K562 (cell line): ENCODE measurements at regions not wholly inside any gene's neighbourhood (a gene's known extent, or its start where the extent isn't known, plus 50 kb on each side); places are given as distances from the start of the nearest gene placed in this dataset.

Source experiments
- ATAC-seq: fragments of 200-7000 bp; cut with Tn5 transposase; 3 replicates; pipeline ENCODE4 v1.9.1; 2020; ENCODE audit warnings: moderate library complexity
- BruUV-seq: library from RNA; stranded (reverse); fragments of 400-500 nt; replicated peaks from 2 replicates; lab custom pipeline; 2021; lab: Mats Ljungman, UMichigan
- CTCF ChIA-PET: fragments of 300-600 bp; formaldehyde crosslinking; extraction: SDS; loops from one replicate; lab custom pipeline; 2021; ENCODE audit warnings: low intra/inter-chr PET ratio; lab: Yijun Ruan, JAX
- POLR2A ChIA-PET: fragments of 300-600, 350-650 bp; sonication (Branson Sonifier 250); formaldehyde crosslinking; extraction: SDS; loops from one replicate; lab custom pipeline; 2021; ENCODE audit warnings: antibody characterized with exemption, inconsistent platforms; lab: Yijun Ruan, JAX
- DNase-seq, 4 experiments: peaks; one replicate each; pipeline versions ENCODE4 v3.0.0 to v3.0.0-alpha.2; 2011 to 2018; ENCODE audit warnings: low spot score in 3 of 4, mixed read lengths in 3 of 4; ENCODE audit errors: extremely low read depth in 1 of 4
- FAIRE-seq: peaks from 2 replicates; lab custom pipeline; 2011; peaks lifted over from hg19 to GRCh38; lab: Jason Lieb, UNC
- H2AFZ ChIP-seq: 2 replicates; pipeline ENCODE4 v1.6.0; 2011; ENCODE audit warnings: low read depth, low read length, control low read depth, inconsistent platforms
- H3K27ac ChIP-seq: fragments of 200-600 bp; 3 replicates; pipeline ENCODE4 v1.8.0; 2011; ENCODE audit warnings: low read depth, mild to moderate bottlenecking, control low read depth, inconsistent platforms, low read length, moderate library complexity, mixed read lengths; ENCODE audit errors: extremely low read depth
- H3K27me3 ChIP-seq, 2 experiments: fragments of 300-600 bp in 1 of 2; 2 replicates in 1 of 2; 3 replicates in 1 of 2; pipeline versions ENCODE4 v1.6.0 to v1.8.0; 2011; ENCODE audit warnings: inconsistent platforms in 2 of 2, low read length in 2 of 2, mild to moderate bottlenecking in 1 of 2, mixed read lengths in 1 of 2, moderate library complexity in 1 of 2; ENCODE audit not compliant: control insufficient read depth in 2 of 2, insufficient read depth in 2 of 2
- H3K36me3 ChIP-seq: fragments of 300-600 bp; 3 replicates; pipeline ENCODE4 v1.8.0; 2011; ENCODE audit warnings: mild to moderate bottlenecking, low read length, inconsistent platforms; ENCODE audit not compliant: control insufficient read depth, insufficient read depth
- H3K4me1 ChIP-seq, 2 experiments: fragments of 200-600 bp in 1 of 2; replicated peaks in 1 of 2; 2 replicates in 1 of 2; 3 replicates in 1 of 2; pipeline versions ENCODE4 v1.5.1 to v1.8.0; 2011; ENCODE audit warnings: inconsistent platforms in 2 of 2, low read length in 2 of 2, mild to moderate bottlenecking in 1 of 2, mixed read lengths in 1 of 2, moderate library complexity in 1 of 2; ENCODE audit not compliant: control insufficient read depth in 2 of 2, insufficient read depth in 2 of 2
- H3K4me2 ChIP-seq: 2 replicates; pipeline ENCODE4 v1.6.1; 2011; ENCODE audit warnings: low read length, control low read depth, inconsistent platforms, mixed read lengths; ENCODE audit not compliant: insufficient read depth
- H3K4me3 ChIP-seq: fragments of 200-600 bp; sonication (generic), shearing (Covaris generic); 2 replicates; pipeline ENCODE4 v1.5.1; 2016; ENCODE audit warnings: control low read depth, inconsistent platforms
- H3K79me2 ChIP-seq: fragments of 200-600 bp; 3 replicates; pipeline ENCODE4 v1.8.0; 2011; ENCODE audit warnings: low read length, inconsistent platforms; ENCODE audit not compliant: control insufficient read depth, insufficient read depth
- H3K9ac ChIP-seq, 2 experiments: 2 replicates each; pipeline versions ENCODE4 v1.6.0 to v1.6.1; 2011; ENCODE audit warnings: low read depth in 2 of 2, low read length in 2 of 2, control low read depth in 1 of 2, inconsistent platforms in 1 of 2, mild to moderate bottlenecking in 1 of 2, mixed read lengths in 1 of 2; ENCODE audit not compliant: insufficient read depth in 1 of 2
- H3K9me1 ChIP-seq: one replicate; pipeline ENCODE4 v1.6.0; 2011; ENCODE audit warnings: inconsistent platforms, mild to moderate bottlenecking, low read length, moderate library complexity; ENCODE audit not compliant: control insufficient read depth, insufficient read depth
- H3K9me3 ChIP-seq: replicated peaks from 2 replicates; pipeline ENCODE4 v1.5.1; 2011; ENCODE audit warnings: low read depth, low read length, inconsistent platforms; ENCODE audit not compliant: control insufficient read depth, insufficient read depth
- H4K20me1 ChIP-seq: replicated peaks from 2 replicates; pipeline ENCODE4 v1.6.1; 2011; ENCODE audit warnings: low read length, inconsistent platforms, mixed read lengths; ENCODE audit not compliant: control insufficient read depth, insufficient read depth
- C11orf30 ChIP-seq: fragments of 450-650 bp; IDR thresholded peaks from 2 replicates; pipeline ENCODE4 v1.6.1; 2016; ENCODE audit warnings: low read depth, mild to moderate bottlenecking
- ETV1 ChIP-seq: fragments of 450-650 bp; conservative IDR thresholded peaks from 2 replicates; pipeline ENCODE4 v1.6.1; 2016; ENCODE audit warnings: missing genetic modification characterization, control low read depth, low read depth, missing compliant biosample characterization
- POLR2H ChIP-seq: IDR thresholded peaks from 2 replicates; pipeline ENCODE4 v1.6.1; 2016; ENCODE audit warnings: missing genetic modification characterization, low read depth, mild to moderate bottlenecking, control low read depth, missing compliant biosample characterization, moderate library complexity
- TCF7 ChIP-seq: sonication (generic); IDR thresholded peaks from 2 replicates; pipeline ENCODE4 v1.6.1; 2016; ENCODE audit warnings: antibody characterized with exemption, borderline replicate concordance
- ZNF384 ChIP-seq: IDR thresholded peaks from 2 replicates; pipeline ENCODE4 v1.6.1; 2012; ENCODE audit warnings: low read depth, low read length, improper control_type of control experiment
- ZNF436 ChIP-seq: fragments of 250-450, 450-650 bp; sonication (Bioruptor Pico); formaldehyde crosslinking; IDR thresholded peaks from 2 replicates; pipeline ENCODE4 v1.7.0; 2020; ENCODE audit warnings: mild to moderate bottlenecking
- in situ Hi-C: fragments of 300-500 bp; cut with MboI; formaldehyde crosslinking; loops from 4 replicates; pipeline ENCODE4 v1.15.0; 2018; ENCODE audit warnings: inconsistent platforms, mixed read lengths
- intact Hi-C: fragments of 100-400 bp; cut with micrococcal nuclease; formaldehyde crosslinking; loops from 2 replicates; pipeline ENCODE4 v1.14.2; 2022
- TF ChIP-seq, protein P1 (sequence below): conservative IDR thresholded peaks from 2 replicates; pipeline ENCODE4 v1.6.1; 2011; ENCODE audit warnings: low read depth, mild to moderate bottlenecking, low read length; ENCODE audit not compliant: control insufficient read depth

DNA sequence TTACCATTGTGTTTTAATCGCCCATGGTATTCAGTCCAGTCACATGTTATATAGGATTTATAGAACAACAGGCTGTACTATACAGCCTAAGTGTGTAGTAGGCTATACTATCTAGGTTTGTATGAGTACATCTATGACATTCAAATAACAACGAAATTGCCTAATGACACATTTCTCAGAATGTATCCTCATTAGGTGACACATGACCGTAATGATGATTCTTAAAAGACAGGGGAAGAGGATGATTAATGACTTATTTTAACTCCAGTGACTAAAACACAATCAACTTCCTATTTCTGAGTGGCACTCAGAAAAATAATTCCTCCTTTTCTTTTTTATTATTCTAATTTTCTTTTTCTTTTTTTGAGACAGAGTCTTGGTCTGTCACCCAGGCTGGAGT, 63.0 kb upstream of the ACSL3 start (continued):
- TF ChIP-seq, protein P1, sequence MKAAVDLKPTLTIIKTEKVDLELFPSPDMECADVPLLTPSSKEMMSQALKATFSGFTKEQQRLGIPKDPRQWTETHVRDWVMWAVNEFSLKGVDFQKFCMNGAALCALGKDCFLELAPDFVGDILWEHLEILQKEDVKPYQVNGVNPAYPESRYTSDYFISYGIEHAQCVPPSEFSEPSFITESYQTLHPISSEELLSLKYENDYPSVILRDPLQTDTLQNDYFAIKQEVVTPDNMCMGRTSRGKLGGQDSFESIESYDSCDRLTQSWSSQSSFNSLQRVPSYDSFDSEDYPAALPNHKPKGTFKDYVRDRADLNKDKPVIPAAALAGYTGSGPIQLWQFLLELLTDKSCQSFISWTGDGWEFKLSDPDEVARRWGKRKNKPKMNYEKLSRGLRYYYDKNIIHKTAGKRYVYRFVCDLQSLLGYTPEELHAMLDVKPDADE = no peak
- 0 out of 2 replicates have a peak, but pooled peaks have one; percentile 37 for TF ChIP-seq POLR2H
- TF ChIP-seq C11orf30 = peak; percentile 23; the same call in 1 of the 2 replicates
- no peak for TF ChIP-seq TCF7

- ChIA-PET POLR2A (no interaction called here), CTCF (no interaction called here)
- no peaks in the 10 kb centered on the region for H3K36me3 ChIP-seq
- no peaks in the 10 kb centered on the region for H3K9me1 ChIP-seq
- no peak overlapping the region for H2AFZ ChIP-seq
- no peak overlapping the region for H3K27ac ChIP-seq
- no peak overlapping the region for H3K4me2 ChIP-seq
- intact Hi-C loops = loop anchor here (5.0 kb wide), 2 partner anchors 91 to 104 kb away; no protein-coding TSS in a partner anchor
- DNase-seq = no peak
- H4K20me1 ChIP-seq = no peaks in the 10 kb centered on the region
- in situ Hi-C loops = no loop called here
- H3K4me1 ChIP-seq = peaks cover 0 to 6% of the 10 kb centered on the region in 2 experiments; a peak in 4 of 5 replicates
- no peaks in the 10 kb centered on the region for H3K9me3 ChIP-seq
- BruUV-seq = no TSS peak
- H3K79me2 ChIP-seq = no peaks in the 10 kb centered on the region
- H3K9ac ChIP-seq = no peak overlapping the region
- no peak for FAIRE-seq
- ATAC-seq = no peak
- no peaks in the 10 kb centered on the region for H3K27me3 ChIP-seq
- no peak overlapping the region for H3K4me3 ChIP-seq
- TF ChIP-seq ZNF384 = no peak
- TF ChIP-seq ZNF436 (CRISPR knock-in tag) = no peak
- no peak for TF ChIP-seq ETV1 (tag)
Measured at GRCh38 chr2:222798528-222798927, 62.3 kb upstream of the ACSL3 start.
